ENCODE measurements at regions not wholly inside any gene's neighbourhood (a gene's known extent, or its start where the extent isn't known, plus 50 kb on each side); places are given as distances from the start of the nearest gene placed in this dataset.

- TF ChIP-seq, protein P1, sequence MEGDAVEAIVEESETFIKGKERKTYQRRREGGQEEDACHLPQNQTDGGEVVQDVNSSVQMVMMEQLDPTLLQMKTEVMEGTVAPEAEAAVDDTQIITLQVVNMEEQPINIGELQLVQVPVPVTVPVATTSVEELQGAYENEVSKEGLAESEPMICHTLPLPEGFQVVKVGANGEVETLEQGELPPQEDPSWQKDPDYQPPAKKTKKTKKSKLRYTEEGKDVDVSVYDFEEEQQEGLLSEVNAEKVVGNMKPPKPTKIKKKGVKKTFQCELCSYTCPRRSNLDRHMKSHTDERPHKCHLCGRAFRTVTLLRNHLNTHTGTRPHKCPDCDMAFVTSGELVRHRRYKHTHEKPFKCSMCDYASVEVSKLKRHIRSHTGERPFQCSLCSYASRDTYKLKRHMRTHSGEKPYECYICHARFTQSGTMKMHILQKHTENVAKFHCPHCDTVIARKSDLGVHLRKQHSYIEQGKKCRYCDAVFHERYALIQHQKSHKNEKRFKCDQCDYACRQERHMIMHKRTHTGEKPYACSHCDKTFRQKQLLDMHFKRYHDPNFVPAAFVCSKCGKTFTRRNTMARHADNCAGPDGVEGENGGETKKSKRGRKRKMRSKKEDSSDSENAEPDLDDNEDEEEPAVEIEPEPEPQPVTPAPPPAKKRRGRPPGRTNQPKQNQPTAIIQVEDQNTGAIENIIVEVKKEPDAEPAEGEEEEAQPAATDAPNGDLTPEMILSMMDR (conservative IDR thresholded peaks at IDR 0.05; ENCODE audit: low read length): no peak
- no peak for TF ChIP-seq EZH2phosphoT487 (IDR thresholded peaks at IDR 0.05; ENCODE audit: borderline replicate concordance, low read depth, low read length)
These were observed 405.0 kb upstream of the POU3F1 start for GRCh38 chr1:38451541-38451993.
